CD14-positive monocyte (primary cell): ENCODE measurements at regions not wholly inside any gene's neighbourhood (a gene's known extent, or its start where the extent isn't known, plus 50 kb on each side); places are given as distances from the start of the nearest gene placed in this dataset.

Experiments used
- DNase-seq, 3 donors: peaks; one replicate each; pipeline ENCODE4 v3.0.0-alpha.2; 2011 to 2022
- H2AFZ ChIP-seq: 2 replicates; pipeline ENCODE4 v1.6.0; 2012; ENCODE audit warnings: mild to moderate bottlenecking, low read depth, low read length, inconsistent platforms; ENCODE audit not compliant: insufficient read depth, poor library complexity, severe bottlenecking
- H3K27ac ChIP-seq, 2 donors: 1 replicate in 1 of 2; 2 replicates in 1 of 2; pipeline ENCODE4 v1.5.1; 2012 to 2013; ENCODE audit warnings: low read length in 2 of 2, control low read depth in 1 of 2, inconsistent platforms in 1 of 2, low read depth in 1 of 2, mild to moderate bottlenecking in 1 of 2
- H3K27me3 ChIP-seq, 2 donors: one replicate each; pipeline versions ENCODE4 v1.6.0 to v1.6.1; 2011 to 2013; ENCODE audit warnings: low read length in 2 of 2; ENCODE audit not compliant: control insufficient read depth in 2 of 2, insufficient read depth in 2 of 2
- H3K36me3 ChIP-seq, 2 donors: replicated peaks in 1 of 2; 1 replicate in 1 of 2; 2 replicates in 1 of 2; pipeline versions ENCODE4 v1.5.1 to v1.6.1; 2012 to 2013; ENCODE audit warnings: low read length in 2 of 2, control low read depth in 1 of 2, inconsistent platforms in 1 of 2, mild to moderate bottlenecking in 1 of 2; ENCODE audit not compliant: insufficient read depth in 2 of 2, control insufficient read depth in 1 of 2
- H3K4me1 ChIP-seq, 2 donors: 1 replicate in 1 of 2; 2 replicates in 1 of 2; pipeline versions ENCODE4 v1.5.1 to v1.6.1; 2012 to 2013; ENCODE audit warnings: low read length in 2 of 2, control low read depth in 1 of 2, inconsistent platforms in 1 of 2, mild to moderate bottlenecking in 1 of 2, moderate library complexity in 1 of 2; ENCODE audit not compliant: insufficient read depth in 2 of 2, control insufficient read depth in 1 of 2
- H3K4me2 ChIP-seq: replicated peaks from 2 replicates; pipeline ENCODE3; 2012; ENCODE audit warnings: low read length, moderate library complexity, mild to moderate bottlenecking; ENCODE audit not compliant: poor library complexity, severe bottlenecking; ENCODE audit errors: extremely low read depth
- H3K4me3 ChIP-seq, 3 experiments: fragments of 200-600 bp in 1 of 3; sonication (generic) in 1 of 3; replicated peaks in 1 of 3; 1 replicate in 2 of 3; 2 replicates in 1 of 3; pipeline ENCODE4 v1.5.1; 2011 to 2013; ENCODE audit warnings: low read length in 3 of 3, mild to moderate bottlenecking in 3 of 3, control low read depth in 2 of 3, low read depth in 2 of 3, inconsistent platforms in 1 of 3, moderate library complexity in 1 of 3
- H3K79me2 ChIP-seq: 2 replicates; pipeline ENCODE4 v1.6.0; 2012; ENCODE audit warnings: mild to moderate bottlenecking, control low read depth, inconsistent platforms, low read length, moderate library complexity; ENCODE audit not compliant: insufficient read depth
- H3K9ac ChIP-seq: 2 replicates; pipeline ENCODE4 v1.6.0; 2017; ENCODE audit warnings: low read length, mild to moderate bottlenecking; ENCODE audit not compliant: insufficient read depth, poor library complexity, severe bottlenecking
- H3K9me3 ChIP-seq, 2 donors: replicated peaks in 1 of 2; 1 replicate in 1 of 2; 2 replicates in 1 of 2; pipeline versions ENCODE4 v1.5.1 to v1.6.1; 2012 to 2013; ENCODE audit warnings: low read length in 2 of 2, control low read depth in 1 of 2; ENCODE audit not compliant: control insufficient read depth in 1 of 2, insufficient read depth in 1 of 2
- H4K20me1 ChIP-seq: 2 replicates; pipeline ENCODE4 v1.6.0; 2012; ENCODE audit warnings: mild to moderate bottlenecking, low read length, control low read depth, moderate library complexity; ENCODE audit not compliant: insufficient read depth
- H3K27ac Mint-ChIP-seq, 7 donors: one replicate each; pipeline ENCODE4 v1.8.0; 2020; ENCODE audit warnings: mild to moderate bottlenecking in 7 of 7, mixed read lengths in 7 of 7, moderate library complexity in 6 of 7, inconsistent platforms in 2 of 7
- H3K27me3 Mint-ChIP-seq, 3 donors: one replicate each; pipeline ENCODE4 v1.8.0; 2021 to 2022; ENCODE audit warnings: low read depth in 3 of 3, mild to moderate bottlenecking in 3 of 3, mixed read lengths in 3 of 3, moderate library complexity in 3 of 3, inconsistent platforms in 1 of 3
- H3K36me3 Mint-ChIP-seq, 2 donors: one replicate each; pipeline ENCODE4 v1.8.0; 2020; ENCODE audit warnings: mixed read lengths in 2 of 2, inconsistent platforms in 1 of 2, mild to moderate bottlenecking in 1 of 2
- H3K4me1 Mint-ChIP-seq: one replicate; pipeline ENCODE4 v1.8.0; 2020; ENCODE audit warnings: mild to moderate bottlenecking, mixed read lengths
- H3K4me3 Mint-ChIP-seq, 2 donors: one replicate each; pipeline ENCODE4 v1.8.0; 2020; ENCODE audit warnings: mild to moderate bottlenecking in 2 of 2, mixed read lengths in 2 of 2, moderate library complexity in 1 of 2
- H3K9me3 Mint-ChIP-seq, 7 donors: one replicate each; pipeline ENCODE4 v1.8.0; 2020 to 2022; ENCODE audit warnings: mixed read lengths in 7 of 7, mild to moderate bottlenecking in 6 of 7, moderate library complexity in 6 of 7, inconsistent platforms in 2 of 7
- WGBS: methylation state at CpG from one replicate; pipeline ENCODE4 v1.1.5; 2013; ENCODE audit warnings: missing lambda C conversion rate; ENCODE audit not compliant: insufficient coverage; 5-methylcytosine and 5-hydroxymethylcytosine counted together
- intact Hi-C, 2 donors: fragments of 100-400 bp; cut with micrococcal nuclease; formaldehyde crosslinking; loops; one replicate each; pipeline versions ENCODE4 v1.15.0 to v1.15.1; 2023
- TF ChIP-seq, protein P1 (sequence below): fragments of 200-600 bp; IDR thresholded peaks from one replicate; pipeline ENCODE4 v1.8.0; 2022; ENCODE audit warnings: antibody characterized with exemption, mild to moderate bottlenecking

DNA sequence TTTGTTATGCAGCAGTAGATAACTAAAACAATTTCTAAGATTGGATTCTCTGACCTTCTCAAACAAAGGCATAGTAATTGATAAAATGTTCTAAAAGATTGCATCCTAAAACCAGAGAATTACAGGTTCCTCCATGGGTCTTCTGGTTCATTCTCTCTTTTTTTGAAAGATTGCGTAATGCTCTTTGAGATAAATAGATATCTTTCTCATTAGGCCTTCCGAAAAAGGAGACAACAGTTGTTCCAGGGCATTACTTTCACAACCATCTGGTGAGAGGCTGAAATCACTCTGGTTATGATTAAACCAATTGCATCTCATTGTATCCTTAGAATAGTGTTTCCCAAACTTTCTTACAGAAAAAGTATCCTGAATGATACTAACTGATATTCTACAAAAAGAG, 174.7 kb upstream of the NREP start:
- Mint-ChIP-seq H3K27me3 (peaks cover 0 to 3% (median 2%) of the 10 kb centered on the region in 3 donors), H3K4me1 (peaks cover 42% of the 10 kb centered on the region), H3K9me3 (peaks cover 3 to 12% (median 6%) of the 10 kb centered on the region in 7 donors), H3K36me3 (no peaks in the 10 kb centered on the region), H3K4me3 (no peak overlapping the region), H3K27ac (peak overlapping the region; percentile 59 to 94 (median 82))
- H4K20me1 ChIP-seq, result no peaks in the 10 kb centered on the region
- H2AFZ ChIP-seq, result no peak overlapping the region
- H3K9ac ChIP-seq, result no peak overlapping the region
- H3K4me2 ChIP-seq, result no peak overlapping the region
- peaks cover 32 to 46% of the 10 kb centered on the region in 2 donors for H3K4me1 ChIP-seq
- H3K9me3 ChIP-seq, result no peaks in the 10 kb centered on the region
- peak overlapping the region in 1 of 2 donors; percentile 88 for H3K27ac ChIP-seq
- peak in 1 of 3 donors; percentile 3 for DNase-seq
- no peaks in the 10 kb centered on the region for H3K79me2 ChIP-seq
- no CpG with 5 or more reads among the region's 2 CpGs for WGBS
- intact Hi-C loops, result no loop called here
- TF ChIP-seq, protein P1, sequence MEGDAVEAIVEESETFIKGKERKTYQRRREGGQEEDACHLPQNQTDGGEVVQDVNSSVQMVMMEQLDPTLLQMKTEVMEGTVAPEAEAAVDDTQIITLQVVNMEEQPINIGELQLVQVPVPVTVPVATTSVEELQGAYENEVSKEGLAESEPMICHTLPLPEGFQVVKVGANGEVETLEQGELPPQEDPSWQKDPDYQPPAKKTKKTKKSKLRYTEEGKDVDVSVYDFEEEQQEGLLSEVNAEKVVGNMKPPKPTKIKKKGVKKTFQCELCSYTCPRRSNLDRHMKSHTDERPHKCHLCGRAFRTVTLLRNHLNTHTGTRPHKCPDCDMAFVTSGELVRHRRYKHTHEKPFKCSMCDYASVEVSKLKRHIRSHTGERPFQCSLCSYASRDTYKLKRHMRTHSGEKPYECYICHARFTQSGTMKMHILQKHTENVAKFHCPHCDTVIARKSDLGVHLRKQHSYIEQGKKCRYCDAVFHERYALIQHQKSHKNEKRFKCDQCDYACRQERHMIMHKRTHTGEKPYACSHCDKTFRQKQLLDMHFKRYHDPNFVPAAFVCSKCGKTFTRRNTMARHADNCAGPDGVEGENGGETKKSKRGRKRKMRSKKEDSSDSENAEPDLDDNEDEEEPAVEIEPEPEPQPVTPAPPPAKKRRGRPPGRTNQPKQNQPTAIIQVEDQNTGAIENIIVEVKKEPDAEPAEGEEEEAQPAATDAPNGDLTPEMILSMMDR, result no peak
- H3K27me3 ChIP-seq, result no peaks in the 10 kb centered on the region
- H3K36me3 ChIP-seq, result no peaks in the 10 kb centered on the region
- no peak overlapping the region for H3K4me3 ChIP-seq

DNA sequence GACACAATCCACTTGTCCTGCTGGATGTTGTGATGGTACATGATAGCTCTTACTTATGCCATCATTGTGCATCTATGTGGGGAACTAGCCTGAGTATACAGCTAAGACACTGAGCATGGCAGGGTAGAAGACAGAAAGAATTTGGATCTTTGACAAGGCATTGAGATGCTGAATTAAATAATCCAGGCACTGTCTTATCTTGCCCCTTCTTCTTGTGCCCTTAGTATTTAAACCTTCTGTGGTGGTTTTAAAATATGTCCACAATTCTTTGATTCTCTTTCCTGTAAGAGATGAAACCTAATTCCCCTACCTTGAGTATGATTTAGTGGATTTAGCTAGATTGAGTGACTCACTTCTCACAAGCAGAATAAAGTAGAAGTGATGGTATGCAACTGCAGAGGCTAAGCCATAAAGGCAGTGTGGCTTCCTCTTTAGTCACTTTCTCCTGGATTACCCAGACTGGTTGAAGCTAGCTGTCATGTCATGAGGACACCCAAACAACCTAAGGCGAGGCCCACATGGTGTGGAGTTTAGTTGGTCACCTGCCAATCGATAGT, 174.0 kb upstream of the NREP start:
- DNase-seq, result peak; percentile 75 to 84 (median 82)
- H3K4me1 ChIP-seq, result peaks cover 32 to 46% of the 10 kb centered on the region in 2 donors
- Mint-ChIP-seq H3K27me3 (peaks cover 0 to 3% (median 2%) of the 10 kb centered on the region in 3 donors), H3K9me3 (peaks cover 2 to 8% (median 2%) of the 10 kb centered on the region in 7 donors), H3K4me1 (peaks cover 44% of the 10 kb centered on the region), H3K4me3 (peak overlapping the region in 1 of 2 donors; percentile 56), H3K36me3 (no peaks in the 10 kb centered on the region), H3K27ac (peak overlapping the region; percentile 86 to 94 (median 89))
- H3K27me3 ChIP-seq, result no peaks in the 10 kb centered on the region
- peak overlapping the region in 1 of 2 donors; percentile 88 for H3K27ac ChIP-seq
- intact Hi-C loops, result no loop called here
- no peaks in the 10 kb centered on the region for H3K79me2 ChIP-seq
- H3K9me3 ChIP-seq, result no peaks in the 10 kb centered on the region
- no peaks in the 10 kb centered on the region for H4K20me1 ChIP-seq
- H3K4me3 ChIP-seq, result peak overlapping the region in 1 of 3 experiments; percentile 14
- TF ChIP-seq, protein P1, result no peak
- H3K9ac ChIP-seq, result no peak overlapping the region
- peak overlapping the region; percentile 41 for H3K4me2 ChIP-seq
- H3K36me3 ChIP-seq, result no peaks in the 10 kb centered on the region
- H2AFZ ChIP-seq, result no peak overlapping the region
- no CpG with 5 or more reads among the region's 2 CpGs for WGBS
